Esophagus muscularis mucosa (tissue), 3 donors: ENCODE measurements at regions not wholly inside any gene's neighbourhood (a gene's known extent, or its start where the extent isn't known, plus 50 kb on each side); places are given as distances from the start of the nearest gene placed in this dataset.

ENCODE experiments used
- CTCF ChIP-seq, 3 experiments: fragments of 200-600 bp in 2 of 3; fragments of 450-650 bp in 1 of 3; sonication (generic) in 2 of 3; IDR thresholded peaks; one replicate each; pipeline ENCODE4 v1.5.1; 2017 to 2019; ENCODE audit warnings: antibody characterized with exemption in 3 of 3, mild to moderate bottlenecking in 2 of 3, moderate library complexity in 1 of 3
- POLR2A ChIP-seq: fragments of 450-650 bp; IDR thresholded peaks from one replicate; pipeline ENCODE4 v1.6.1; 2017; ENCODE audit warnings: antibody characterized with exemption, moderate library complexity, mild to moderate bottlenecking, low read depth
- POLR2AphosphoS5 ChIP-seq, 2 donors: sonication (generic); formaldehyde crosslinking; IDR thresholded peaks; one replicate each; pipeline ENCODE4 v1.6.1; 2017; ENCODE audit warnings: antibody characterized with exemption in 2 of 2

GRCh38 chr3:21962456-21962855 is 211.4 kb upstream of the ZNF385D start:
- TF ChIP-seq CTCF (IDR thresholded peaks at IDR 0.05) (no peak), POLR2AphosphoS5 (IDR thresholded peaks at IDR 0.05) (no peak), POLR2A (no peak)
